Activated CD8-positive, alpha-beta memory T cell treated with anti-CD3 and anti-CD28 coated beads, Interleukin-2, amount 50 U/mL, for 4 hours (primary cell): ENCODE measurements at regions not wholly inside any gene's neighbourhood (a gene's known extent, or its start where the extent isn't known, plus 50 kb on each side); places are given as distances from the start of the nearest gene placed in this dataset.

Experiments used
- DNase-seq: peaks from one replicate; pipeline ENCODE4 v3.0.0-alpha.2; 2020

DNA sequence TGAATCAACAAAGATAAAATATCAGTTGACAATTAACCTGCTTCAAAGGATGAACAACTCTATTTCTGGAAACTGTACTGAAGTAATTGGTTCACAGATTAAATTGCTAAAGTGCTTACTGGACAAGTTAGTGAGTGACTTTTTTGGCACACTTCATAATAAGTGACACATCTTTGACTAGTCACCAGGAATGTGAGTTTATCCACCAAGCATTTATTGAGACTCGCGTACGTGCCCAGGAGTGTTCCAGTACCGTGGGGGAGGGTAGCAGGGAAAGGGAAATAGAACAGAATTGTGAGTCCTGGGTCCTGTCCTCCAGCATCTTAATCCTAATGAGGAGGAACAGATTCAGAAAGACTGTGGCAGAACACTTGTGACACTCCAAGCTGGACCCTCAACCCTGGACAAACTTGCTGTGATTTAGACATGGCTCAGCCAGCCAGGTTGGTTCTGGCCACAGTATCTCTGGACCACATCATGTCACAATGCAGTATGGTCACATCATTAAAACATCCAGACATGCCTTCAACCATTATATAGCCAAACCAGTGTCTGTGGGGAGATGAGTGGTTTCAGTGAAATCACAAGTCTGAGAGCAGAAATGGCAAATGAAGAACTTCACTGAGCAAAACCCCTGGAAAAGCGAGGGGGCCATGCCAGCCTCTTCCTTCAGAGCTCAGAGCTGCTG lies 623.1 kb downstream of the BNC2 start:
- DNase-seq: no peak

DNA sequence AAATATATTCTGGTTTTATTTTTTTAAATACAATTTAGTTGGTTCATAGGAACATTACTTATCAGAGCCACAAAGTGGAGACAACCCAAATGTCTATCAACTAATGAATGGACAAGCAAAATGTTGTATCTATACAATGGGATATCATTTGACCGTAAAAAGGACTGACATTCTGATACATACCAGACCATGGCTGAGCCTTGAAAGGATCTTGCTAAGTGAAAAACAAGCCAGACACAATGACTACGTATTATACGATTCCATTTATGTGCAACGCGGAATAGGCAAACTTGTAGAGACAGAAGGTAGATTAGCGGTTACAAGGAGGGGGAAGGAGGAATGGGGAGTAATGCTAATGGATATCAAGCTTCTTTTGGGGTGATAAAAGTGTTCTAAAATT lies 621.6 kb downstream of the BNC2 start:
- no peak for DNase-seq

DNA sequence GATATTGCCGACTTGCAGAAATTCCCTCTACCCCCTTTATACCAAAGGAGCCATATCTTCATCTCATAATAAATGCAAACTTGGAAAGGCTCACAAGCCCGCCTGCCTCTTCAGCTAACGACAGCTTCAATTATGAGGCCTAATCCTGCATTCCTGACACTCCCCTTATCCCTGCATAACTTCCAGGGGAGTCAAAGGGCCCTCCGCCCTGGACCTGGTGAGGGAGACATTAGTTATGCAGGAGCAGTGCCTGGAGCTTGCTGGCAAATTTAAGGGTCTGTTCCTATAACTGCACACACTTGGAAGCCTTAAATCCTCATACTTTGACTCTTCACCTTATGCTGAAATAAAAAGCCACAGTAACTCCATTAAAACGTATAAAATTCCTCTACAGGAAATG lies 617.9 kb downstream of the BNC2 start:
- DNase-seq: no peak

DNA sequence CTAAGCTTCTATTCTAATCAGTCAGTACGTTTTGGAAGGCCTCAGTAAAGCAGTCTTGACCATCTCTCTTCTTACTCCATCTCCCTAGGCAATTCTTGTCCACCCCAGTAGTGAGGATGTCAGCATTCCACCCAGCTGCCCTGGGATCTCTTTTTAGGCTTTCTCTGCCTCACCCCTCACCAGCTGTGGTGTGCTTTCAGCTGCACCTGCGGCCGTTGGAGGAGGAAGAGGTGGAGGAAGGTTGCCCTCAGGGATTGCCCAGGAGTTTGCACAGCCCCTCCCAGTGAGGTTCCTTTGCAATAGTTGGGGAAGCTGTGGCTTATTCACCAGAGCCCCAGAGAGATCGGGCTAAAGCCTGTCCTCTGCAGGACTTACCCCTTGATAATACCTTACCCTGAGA lies 615.8 kb downstream of the BNC2 start:
- no peak for DNase-seq

DNA sequence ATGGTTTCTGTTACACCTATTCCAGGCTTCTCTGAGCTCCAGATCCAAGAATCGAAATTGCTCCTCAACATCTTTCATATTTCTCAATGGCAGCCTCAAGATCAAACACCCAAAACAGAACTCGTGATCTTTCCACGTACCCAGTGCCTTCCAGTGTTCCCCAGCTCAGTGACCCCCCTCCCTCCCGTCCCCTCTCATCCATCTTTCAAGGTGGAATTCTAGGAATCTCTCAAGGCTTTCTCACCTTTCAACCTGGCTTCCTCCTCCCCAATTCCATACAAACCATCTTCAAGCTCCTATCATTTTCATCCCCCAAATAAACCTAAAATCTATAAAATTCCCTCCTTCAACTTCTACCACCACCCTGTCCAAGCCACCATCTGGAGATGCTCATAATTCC lies 615.3 kb downstream of the BNC2 start:
- no peak for DNase-seq

DNA sequence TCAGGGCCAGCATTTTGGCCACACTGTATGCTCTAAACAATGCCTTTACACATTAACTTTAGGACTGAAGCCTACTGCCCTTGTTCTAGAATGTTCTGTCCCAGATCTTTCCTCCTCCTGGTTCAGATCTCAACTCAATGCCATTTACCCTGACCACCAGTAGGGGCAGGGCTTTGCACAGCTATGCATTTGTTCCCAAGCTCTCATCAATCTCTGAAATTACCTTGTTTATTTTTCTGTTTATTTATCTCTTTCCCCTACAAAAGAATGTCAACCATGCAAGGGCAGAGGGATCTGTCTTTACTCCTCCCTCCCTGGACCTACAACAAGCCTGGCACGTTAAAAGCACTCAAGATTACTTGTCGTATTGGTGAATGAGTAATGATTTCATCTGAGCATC lies 612.9 kb downstream of the BNC2 start:
- DNase-seq: no peak

DNA sequence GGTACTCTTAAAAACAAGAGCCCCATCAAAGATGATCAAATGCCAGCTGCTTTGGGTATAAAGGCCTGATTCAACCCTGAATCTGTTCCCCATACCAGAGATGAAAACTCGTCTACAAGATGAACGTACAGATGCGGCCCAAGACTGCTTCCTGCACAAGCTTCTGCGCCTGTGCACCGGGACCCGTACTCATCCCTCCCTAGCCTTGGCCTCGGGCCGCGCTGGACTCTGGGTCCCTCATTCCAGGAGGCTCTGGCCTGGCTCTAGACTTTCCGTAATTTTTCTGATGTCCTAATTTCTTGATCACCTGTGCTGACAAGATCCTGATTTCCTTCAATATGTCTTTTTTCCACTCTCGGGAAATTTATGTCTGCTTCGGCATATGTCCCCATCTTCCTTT lies 612.3 kb downstream of the BNC2 start:
- no peak for DNase-seq

DNA sequence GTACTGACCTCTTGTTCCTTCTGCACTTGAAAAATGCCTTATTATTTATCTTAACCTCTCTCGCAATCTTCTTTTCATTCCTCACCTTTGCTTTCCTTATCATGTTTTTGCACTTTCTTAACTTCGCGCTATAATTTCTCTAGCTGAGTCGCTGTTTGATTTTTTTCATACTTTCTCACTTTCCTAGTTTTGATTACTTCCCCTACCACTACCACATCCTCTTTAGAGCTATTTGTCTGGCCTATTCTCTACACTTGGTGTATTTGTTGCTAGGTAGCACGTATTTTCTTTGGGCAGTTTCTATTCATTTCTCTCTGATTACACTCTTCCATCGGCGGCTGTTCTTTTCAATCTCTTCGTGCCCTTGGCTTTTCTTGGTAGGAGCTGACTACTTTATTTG lies 611.8 kb downstream of the BNC2 start:
- DNase-seq: no peak

DNA sequence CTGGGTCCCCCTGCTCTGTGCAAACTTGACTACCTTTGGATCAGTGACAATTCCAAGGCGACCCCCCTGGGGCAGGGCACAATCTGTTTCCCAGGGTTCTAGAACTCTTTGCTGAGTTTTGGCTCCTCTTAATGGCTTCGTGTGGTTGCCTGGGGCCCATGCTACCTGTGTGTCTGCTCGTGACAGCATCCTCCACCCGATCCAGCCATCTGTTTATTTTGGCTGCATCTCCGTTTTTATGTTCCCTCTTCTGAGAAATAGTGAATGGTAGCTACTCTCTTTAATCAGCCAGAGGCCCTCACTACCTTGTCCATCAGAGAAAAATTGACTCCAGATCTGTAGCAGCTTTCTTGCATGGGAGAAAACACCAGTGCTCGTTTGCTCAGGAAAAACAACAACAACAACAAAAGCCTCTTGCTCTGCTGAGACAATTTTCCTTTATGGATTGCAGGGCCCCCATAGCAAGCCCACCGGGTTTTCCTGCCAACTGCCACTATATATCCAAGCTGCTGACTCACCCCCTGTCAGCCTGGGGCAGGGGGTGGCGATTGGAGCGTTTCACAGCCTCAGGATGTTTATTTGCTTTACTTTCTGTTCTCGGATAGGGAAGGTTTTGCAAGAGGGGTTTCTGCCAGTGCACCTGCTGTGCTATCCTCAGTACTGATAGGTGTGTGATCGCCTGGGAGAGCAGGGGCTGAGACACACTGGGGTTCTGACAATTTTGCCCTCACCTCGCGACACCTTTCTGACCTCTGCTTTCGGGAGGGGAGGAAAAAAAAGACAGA lies 607.8 kb downstream of the BNC2 start:
- DNase-seq: no peak

DNA sequence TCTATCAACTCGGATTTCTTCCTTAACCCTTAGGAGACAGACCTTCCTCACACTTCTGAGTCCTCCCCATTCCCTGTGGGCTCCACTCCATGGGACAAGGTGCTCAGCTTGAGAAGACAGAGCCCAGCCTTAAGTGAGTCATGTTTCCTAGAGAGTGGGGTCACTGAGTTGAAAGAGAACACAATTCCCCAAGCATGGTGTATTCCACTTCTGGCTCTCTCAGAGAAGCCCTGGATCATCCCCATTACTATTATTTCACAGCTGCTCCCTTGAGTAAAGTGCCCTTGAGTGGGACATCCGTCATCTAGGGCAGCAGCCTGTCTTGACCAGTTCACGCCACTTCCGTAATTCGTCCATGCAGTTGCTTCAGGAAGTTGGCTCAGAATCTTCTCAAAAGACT lies 604.8 kb downstream of the BNC2 start:
- DNase-seq: no peak

DNA sequence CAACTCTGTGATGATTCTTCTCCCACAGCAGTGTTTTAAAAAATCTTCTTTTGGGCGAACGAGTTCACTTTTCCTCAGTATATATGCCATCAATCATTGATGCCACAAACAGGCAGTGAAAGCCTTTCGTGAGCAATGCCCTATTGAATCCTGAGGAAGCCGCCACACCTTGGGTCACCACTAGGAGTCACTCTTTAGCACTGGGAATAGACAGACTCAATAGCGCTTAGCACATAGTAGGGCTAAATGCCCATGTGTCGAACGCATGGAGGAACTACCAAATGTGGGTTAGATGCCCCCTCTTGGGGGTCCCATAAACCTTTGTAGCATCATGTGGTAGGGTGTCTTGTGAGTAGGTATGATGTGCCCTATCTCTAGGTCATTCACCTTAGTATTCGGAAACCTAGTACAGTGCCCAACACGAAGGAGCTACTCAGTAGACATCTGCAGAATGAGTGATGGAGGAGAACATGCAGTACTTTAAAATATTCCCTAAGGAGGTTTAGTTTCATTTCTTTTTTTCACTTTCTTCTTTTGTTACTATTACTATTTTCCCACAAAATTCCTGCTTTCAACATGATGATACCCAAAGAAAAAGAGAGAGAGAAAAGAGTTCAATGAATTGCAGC lies 603.7 kb downstream of the BNC2 start:
- no peak for DNase-seq

DNA sequence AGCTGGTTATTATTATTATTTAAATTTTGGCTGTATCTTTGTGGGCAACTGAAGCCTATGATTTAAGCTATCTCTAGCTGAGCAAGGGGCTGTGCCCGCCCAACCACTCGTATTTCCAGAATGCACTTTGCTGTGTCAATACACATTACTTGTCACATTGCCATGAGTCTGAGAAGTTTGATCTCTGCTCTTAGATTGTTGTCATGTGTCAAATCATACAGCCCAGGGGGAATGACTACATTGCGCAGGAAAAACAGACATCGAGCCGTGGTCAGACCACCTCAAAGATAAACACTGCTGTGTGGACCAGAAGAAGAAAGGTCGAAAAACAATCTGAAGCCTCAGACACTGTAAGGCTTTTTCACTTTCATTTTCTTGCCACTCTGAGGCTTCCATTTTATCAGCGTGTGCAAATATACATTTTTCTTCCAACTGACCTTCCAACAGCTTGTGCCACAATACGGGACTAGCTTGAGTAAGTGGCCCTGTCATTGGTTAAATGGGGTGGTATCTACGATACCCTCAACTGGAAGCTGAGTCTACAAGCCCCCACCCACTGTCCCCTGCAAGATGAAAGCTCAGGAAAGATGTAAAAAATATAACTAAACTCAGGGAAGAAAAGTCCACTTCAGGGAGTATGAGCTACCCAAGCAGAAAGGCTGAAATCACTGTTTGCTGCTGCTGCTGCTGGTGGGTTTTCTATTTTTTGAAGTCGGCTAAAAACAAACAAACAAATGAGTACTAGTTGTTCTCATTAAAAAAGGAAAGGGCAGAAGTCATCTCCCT lies 603.0 kb downstream of the BNC2 start:
- DNase-seq: no peak

DNA sequence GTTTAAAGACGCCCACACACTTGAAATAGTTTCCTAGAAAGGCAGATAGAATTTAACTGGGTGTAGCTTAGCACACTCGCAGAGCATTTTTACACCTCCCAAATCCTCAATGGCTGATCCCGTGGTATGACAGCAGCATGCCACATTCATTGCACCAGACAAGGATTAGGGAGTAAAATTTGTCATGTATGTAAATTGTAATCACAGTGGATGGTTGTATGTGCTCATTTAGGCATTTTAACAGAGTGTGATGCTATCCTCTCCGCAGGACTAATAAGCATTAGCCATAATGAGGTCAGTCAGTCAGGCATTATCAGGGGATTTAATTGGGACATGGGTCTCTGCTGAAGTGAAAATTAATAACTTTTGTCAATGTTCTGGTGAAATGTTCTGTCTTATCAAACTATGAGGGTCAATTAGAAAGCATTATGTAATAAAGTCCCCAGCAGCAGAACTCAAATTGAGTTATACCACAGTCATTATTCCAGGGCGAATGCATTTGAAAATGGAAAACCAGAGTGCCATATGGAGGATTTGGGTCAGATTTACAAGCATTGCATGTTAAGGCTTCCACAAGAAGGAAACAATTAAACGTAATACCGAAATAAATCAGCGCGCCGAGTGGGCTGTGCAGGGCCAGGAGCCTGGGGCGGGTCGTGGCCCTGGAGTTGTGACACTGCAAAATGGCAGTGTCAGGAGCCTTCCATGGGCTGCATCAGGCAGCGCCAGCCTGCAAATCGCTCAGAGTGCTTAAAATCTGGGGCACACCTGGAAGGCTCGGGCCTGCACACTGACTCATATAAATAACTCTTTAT lies 602.2 kb downstream of the BNC2 start:
- no peak for DNase-seq

DNA sequence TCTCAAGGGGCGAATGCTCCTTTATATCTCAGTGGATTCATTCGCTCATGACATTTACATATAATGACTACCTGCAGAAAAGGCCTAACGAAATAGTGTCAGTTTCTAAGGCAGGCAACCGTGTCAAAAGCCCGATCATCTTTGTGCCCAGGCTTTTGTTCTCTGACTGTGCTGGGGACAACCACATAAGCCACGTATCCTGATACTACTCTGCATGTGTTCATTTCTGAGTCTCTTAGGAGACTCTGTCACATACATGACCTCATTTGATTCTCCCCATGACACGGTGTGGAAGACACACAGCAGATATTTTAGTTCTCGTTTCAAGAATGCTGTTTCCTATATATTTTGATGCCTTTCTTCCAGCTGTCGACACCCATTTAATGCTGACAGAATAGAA lies 598.5 kb downstream of the BNC2 start:
- no peak for DNase-seq

DNA sequence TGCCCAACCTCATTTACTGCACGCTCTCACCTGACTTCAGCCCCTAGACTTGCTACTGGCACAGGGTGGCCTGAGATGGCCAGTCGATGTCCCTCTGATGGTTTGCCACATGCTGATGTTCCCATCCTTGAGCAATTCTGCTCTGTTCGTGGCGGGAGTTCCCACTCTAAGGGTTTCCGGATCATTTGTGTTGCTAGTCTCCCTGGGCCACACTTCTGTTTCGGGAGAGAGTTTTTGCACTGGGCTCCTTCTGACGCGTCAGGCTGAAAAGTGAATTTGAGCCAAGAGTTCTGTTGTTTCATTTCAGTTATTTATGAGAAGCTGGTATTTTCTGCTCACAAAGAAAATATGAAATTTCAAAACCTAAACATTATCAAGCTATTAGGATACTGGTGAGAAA lies 597.7 kb downstream of the BNC2 start:
- DNase-seq: no peak

DNA sequence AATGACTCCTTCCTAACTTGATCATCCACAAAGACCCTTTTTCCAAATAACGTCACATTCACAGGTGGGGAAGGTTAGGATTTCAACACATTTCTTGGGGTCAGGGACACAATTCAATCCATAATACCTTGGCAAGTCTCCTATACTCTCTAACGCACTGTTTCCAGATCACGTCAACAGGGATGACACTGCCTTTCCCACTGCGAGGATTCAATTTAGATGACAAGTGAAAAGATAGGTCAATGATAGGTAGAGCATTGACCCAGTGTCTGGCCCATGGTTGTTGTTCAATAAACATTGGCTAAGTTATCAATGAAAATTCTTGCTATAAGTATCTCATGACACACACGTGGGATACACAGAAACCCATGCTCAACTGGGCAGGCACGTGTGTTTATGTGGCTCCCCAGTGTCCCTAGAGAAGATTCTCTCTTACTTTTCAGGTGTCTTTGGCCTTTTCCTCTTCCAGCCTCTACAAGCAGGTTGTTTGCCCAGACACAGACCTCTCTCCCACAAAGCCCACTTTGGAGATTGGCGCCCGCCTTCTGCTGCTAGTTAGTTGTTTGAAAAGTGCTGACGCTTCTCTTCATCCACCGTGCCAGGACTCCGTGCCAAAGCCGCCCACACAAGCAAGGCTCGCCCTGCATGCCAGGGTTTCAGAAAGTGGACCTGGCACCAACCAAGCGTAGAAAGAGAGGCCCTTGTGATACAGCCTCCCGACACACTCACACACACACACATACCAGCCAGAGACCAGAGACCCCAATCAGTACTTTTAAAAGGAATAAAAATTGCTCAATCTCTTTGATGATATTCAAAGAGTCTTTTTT lies 594.5 kb downstream of the BNC2 start:
- DNase-seq: no peak

DNA sequence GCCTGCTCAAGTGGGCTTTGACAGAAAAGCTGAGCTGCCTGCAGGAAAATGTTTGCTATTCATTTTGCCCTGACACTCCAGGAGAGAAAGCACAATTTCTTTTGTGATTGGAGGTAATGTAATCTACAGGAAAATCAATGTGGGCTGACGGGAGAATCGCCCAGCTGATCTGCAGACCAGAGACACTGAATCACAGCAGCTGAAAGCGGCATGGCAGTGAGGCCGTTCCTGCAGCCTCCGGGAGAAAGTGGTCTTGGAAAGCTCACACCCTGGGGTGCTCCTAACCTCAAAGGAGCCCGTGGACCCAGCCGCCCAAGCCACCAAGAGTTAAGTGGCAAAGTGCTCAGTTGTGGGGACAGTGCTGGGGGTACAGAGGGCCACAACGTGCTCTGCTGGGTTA lies 593.6 kb downstream of the BNC2 start:
- no peak for DNase-seq

DNA sequence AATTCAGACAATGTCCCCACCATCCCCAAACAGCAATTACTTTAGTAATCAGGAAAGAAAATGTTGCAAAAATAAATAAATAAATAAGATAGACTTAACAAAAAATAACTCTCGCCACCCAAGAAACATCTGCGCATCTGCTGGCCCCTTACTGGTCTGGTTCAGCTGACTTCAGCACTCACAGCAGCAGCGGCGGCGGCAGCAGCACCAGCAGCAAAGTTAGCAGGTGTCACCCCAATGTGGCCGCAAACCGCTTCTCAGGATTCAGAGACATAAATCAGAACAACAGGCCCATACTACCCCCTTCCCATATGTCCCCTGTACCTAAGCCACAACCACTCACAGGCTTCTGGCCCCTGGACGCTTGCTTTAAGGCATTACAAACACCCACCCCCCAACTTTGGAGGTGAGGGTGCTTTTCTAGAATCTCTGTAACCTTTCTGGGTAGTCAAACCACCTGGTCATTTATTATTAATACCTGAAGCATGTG lies 593.0 kb downstream of the BNC2 start:
- DNase-seq: no peak

DNA sequence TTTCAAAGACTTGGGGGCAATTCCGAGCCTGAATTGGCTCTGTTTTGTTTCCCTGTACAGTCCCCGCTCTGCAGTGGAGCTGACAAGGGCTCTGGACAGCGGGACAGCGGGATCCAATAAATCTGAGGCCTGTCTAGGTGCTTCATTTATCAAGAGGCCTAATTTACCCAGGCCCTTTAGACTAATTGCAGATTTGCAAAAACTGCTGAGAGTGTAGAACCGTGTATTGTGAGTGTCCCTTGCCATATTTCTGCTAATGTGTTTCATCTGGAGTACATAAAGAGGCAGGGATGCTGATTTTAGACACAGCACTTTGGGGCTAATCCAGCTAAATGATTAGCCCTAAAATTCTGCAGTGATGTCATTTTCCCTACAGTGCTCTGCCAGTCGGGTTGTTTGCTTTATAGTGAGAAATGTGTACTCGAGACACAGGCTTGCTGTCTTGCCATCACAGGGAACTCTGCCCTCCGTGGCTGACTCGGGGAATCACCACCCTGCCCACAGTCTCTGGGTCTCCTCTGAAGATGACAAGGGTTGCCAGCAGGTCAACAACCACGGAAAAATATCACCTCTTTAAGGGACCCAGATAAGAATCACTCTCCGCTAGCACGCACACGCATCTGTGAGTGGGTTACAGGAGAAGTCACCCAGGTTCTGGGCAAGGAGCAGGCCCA lies 592.0 kb downstream of the BNC2 start:
- no peak for DNase-seq

DNA sequence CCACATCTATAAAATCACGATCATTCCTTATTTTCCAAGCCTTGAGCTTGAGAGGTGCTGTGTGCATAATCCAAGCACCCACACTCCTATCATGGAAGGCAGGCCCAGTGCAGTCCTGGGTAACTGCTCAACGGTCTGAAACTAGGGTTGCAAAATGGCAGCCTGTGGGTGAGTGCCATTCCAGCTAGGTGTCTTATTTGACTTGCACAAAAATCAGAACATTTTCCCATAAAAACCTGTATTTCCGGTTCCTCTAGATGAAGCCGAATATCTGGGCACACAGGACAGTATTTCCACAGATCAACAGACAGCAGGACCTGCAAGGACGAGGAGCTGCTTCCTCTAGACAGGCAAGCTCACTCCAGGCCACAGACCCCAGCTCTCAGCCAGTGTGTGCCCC lies 588.8 kb downstream of the BNC2 start:
- DNase-seq: no peak

DNA sequence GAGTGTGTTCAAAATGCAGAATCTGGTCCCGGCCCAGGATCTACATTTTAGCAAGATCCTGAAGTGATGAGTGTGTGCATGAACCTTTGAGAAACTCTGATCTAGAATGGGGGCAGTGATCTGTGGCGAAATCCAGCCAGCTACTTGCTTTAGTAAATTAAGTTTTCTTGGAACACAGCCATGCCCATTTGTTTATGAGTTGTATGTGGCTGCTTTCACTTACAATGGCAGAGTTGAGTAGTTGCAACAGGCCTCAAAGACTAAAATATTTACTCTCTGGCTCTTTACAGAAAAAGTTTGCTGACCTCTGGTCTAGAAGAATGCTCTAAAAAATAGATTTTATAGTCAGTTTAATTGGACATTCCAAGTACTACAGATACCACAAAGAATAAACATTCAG lies 588.3 kb downstream of the BNC2 start:
- no peak for DNase-seq
